ENCODE measurements at regions not wholly inside any gene's neighbourhood (a gene's known extent, or its start where the extent isn't known, plus 50 kb on each side); places are given as distances from the start of the nearest gene placed in this dataset.
"Not testable (repeated sequence)": the region's sequence is repeated elsewhere in the genome, so short reads cannot be mapped to it uniquely, and the experiment has no call there.

DNA sequence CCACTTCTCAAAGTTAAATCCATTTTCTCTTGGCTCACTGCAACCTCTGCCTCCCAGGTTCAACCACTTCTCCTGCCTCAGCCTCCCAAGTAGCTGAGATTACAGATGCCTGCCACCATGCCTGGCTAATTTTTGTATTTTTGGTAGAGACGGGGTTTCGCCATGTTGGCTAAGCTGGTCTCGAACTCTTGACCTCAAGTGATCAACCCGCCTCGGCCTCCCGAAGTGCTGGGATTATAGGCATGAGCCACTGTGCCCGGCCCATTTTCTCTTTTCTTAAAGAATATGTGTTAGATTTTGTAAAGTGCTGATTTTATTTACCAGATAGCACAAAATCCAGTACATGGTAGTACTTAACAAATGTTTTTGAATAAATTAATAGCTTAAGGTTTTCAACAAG is 484.1 kb upstream of the PTGER4 start:
- TF ChIP-seq, protein P1, sequence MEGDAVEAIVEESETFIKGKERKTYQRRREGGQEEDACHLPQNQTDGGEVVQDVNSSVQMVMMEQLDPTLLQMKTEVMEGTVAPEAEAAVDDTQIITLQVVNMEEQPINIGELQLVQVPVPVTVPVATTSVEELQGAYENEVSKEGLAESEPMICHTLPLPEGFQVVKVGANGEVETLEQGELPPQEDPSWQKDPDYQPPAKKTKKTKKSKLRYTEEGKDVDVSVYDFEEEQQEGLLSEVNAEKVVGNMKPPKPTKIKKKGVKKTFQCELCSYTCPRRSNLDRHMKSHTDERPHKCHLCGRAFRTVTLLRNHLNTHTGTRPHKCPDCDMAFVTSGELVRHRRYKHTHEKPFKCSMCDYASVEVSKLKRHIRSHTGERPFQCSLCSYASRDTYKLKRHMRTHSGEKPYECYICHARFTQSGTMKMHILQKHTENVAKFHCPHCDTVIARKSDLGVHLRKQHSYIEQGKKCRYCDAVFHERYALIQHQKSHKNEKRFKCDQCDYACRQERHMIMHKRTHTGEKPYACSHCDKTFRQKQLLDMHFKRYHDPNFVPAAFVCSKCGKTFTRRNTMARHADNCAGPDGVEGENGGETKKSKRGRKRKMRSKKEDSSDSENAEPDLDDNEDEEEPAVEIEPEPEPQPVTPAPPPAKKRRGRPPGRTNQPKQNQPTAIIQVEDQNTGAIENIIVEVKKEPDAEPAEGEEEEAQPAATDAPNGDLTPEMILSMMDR (conservative IDR thresholded peaks at IDR 0.05): not testable (repeated sequence)
- not testable (repeated sequence) for TF ChIP-seq ZFX (IDR thresholded peaks at IDR 0.05)
